Left kidney (tissue), 1 donor: ENCODE measurements at regions not wholly inside any gene's neighbourhood (a gene's known extent, or its start where the extent isn't known, plus 50 kb on each side); places are given as distances from the start of the nearest gene placed in this dataset.

Experiments used
- DNase-seq: peaks from one replicate; pipeline ENCODE4 v3.0.0-alpha.2; 2013

- no peak for DNase-seq
Measured at GRCh38 chr1:234882898-234883297, 245.7 kb downstream of the TOMM20 start.

- DNase-seq: peak; percentile 68
Measured at GRCh38 chr1:234881893-234882771, 246.5 kb downstream of the TOMM20 start.

- no peak for DNase-seq
Measured at GRCh38 chr1:234879147-234880080, 249.2 kb downstream of the TOMM20 start.

- DNase-seq: no peak
Measured at GRCh38 chr1:234878288-234878687, 250.3 kb downstream of the TOMM20 start.

GRCh38 chr1:234877761-234878160, 250.9 kb downstream of the TOMM20 start:
- DNase-seq: no peak

- DNase-seq: peak; percentile 62
Measured at GRCh38 chr1:234875953-234876855, 252.4 kb downstream of the TOMM20 start.

- DNase-seq: no peak
Measured at GRCh38 chr1:234875328-234875952, 253.2 kb downstream of the TOMM20 start.

GRCh38 chr1:234874291-234875288, 254.0 kb downstream of the TOMM20 start:
- no peak for DNase-seq

GRCh38 chr1:234871710-234872271, 256.8 kb downstream of the TOMM20 start:
- DNase-seq: no peak

GRCh38 chr1:234871039-234871709, 257.5 kb downstream of the TOMM20 start:
- no peak for DNase-seq

- DNase-seq: no peak
Measured at GRCh38 chr1:234870020-234870981, 258.3 kb downstream of the TOMM20 start.

GRCh38 chr1:234869182-234870019, 259.2 kb downstream of the TOMM20 start:
- no peak for DNase-seq

GRCh38 chr1:234868296-234869147, 258.5 kb upstream of the IRF2BP2 start:
- DNase-seq: no peak

GRCh38 chr1:234866007-234866866, 256.3 kb upstream of the IRF2BP2 start:
- DNase-seq: no peak
